ENCODE measurements at regions not wholly inside any gene's neighbourhood (a gene's known extent, or its start where the extent isn't known, plus 50 kb on each side); places are given as distances from the start of the nearest gene placed in this dataset.
"Not testable (repeated sequence)": the region's sequence is repeated elsewhere in the genome, so short reads cannot be mapped to it uniquely, and the experiment has no call there.

DNA sequence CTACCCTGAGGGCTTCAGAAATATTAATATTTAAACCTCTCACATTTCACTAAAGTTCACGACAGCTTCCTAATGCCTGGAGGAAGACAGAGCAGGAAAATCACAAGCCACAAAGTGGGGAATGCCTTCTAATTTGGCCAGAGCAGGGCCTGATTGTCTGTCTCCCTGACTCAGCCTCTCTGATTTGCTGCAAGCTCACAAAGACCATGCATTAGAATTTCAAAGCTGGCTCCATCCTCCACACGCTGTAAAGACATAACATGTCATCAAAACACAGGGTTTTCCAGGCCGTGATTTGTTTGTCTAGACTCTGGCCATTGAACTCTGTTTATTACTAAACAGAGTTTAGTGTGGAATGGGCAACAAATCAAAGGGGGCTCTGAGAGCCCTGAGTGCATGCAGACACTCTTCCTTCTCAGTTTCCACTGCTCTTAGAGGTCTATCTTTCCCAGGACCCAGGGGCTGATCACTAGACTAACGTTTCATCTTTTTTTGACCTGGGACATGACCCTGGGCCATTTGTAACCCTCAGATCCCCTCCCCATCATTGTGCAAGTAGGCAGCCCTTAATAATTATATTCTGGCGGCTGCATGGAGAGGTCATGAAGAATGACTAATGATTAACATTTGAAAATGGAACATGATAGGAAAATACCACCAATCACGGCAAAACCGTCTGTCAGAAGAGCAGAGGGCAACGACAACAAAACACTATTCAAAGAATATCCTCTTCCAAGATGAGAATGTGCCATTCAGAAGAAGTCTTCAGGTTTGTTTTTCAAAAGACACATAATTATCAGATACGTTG lies 140.2 kb downstream of the ENC1 start:
- H3K27me3 Mint-ChIP-seq: no peaks in the 10 kb centered on the region
- no peaks in the 10 kb centered on the region for H3K9me3 Mint-ChIP-seq
- H3K4me3 Mint-ChIP-seq: no peak overlapping the region
- H3K27ac Mint-ChIP-seq: no peak overlapping the region
- no peaks in the 10 kb centered on the region for H3K36me3 Mint-ChIP-seq
- ATAC-seq (replicated peaks) (no peak), DNase-seq (no peak)
- no peaks in the 10 kb centered on the region for H3K4me1 Mint-ChIP-seq

DNA sequence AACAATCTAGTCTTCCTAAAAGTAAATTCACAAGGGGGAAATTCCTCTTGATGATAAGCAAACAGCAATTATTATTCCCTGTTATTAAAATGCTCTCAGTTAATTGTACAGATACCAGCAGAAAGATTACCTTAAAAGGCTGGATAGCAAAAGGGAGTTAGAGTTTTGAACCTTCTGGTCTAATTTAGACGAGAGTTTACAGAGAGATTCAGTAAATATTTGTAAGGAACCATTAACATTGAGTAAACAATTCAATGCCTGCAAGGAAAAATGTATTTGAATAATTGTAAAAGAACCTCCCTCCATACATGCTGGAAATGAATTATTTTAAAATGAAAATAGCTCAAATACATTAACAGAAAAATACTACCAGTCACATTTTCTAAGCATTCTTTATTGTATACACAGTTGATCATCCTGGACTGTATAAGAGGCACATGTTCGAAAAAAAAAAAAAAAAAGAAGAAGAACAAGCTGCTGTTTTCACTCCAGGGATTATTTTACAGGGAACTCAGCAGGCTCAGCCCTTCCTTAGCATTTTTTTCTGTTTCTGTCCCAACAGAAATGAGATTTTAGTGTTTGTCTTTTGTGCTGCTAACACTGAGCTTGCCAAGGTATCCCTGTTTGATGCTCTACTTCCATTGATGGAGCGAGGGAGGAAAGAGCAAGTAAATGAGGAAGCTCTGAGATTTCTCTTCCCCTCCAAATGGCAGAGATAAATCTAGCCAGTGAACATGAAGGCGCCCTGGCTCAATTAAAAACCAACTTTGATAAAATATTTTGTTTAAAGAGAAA lies 141.1 kb downstream of the ENC1 start:
- no peak for ATAC-seq (replicated peaks)
- H3K36me3 Mint-ChIP-seq: no peaks in the 10 kb centered on the region
- peaks cover 0 to 2% of the 10 kb centered on the region in 2 donors for H3K27me3 Mint-ChIP-seq
- H3K4me1 Mint-ChIP-seq: no peaks in the 10 kb centered on the region
- no peaks in the 10 kb centered on the region for H3K9me3 Mint-ChIP-seq
- no peak overlapping the region for H3K27ac Mint-ChIP-seq
- no peak overlapping the region for H3K4me3 Mint-ChIP-seq
- DNase-seq: no peak

DNA sequence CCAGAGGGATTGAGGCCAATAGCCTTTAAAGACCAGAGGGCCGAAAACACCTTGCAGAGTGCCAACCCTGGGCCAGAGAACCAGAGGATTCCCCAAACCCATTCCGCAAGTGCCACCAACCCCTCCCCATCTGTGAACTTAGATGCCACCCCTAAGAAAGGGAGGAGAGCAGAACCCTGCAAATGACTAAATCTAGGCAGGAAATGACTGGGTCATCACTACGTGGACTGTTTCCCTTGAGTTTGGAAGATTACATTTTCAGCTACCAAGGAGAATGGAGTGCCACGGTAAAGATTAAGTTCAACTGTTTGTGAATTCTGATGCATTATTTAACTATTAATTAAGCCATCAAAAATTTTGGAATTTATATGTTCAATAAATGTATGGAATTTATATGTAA lies 142.8 kb downstream of the ENC1 start:
- H3K4me1 Mint-ChIP-seq: no peaks in the 10 kb centered on the region
- H3K36me3 Mint-ChIP-seq: no peaks in the 10 kb centered on the region
- H3K9me3 Mint-ChIP-seq: no peaks in the 10 kb centered on the region
- ATAC-seq (replicated peaks): no peak
- H3K27me3 Mint-ChIP-seq: peaks cover 0 to 20% of the 10 kb centered on the region in 2 donors
- no peak overlapping the region for H3K27ac Mint-ChIP-seq
- H3K4me3 Mint-ChIP-seq: no peak overlapping the region
- DNase-seq: no peak

DNA sequence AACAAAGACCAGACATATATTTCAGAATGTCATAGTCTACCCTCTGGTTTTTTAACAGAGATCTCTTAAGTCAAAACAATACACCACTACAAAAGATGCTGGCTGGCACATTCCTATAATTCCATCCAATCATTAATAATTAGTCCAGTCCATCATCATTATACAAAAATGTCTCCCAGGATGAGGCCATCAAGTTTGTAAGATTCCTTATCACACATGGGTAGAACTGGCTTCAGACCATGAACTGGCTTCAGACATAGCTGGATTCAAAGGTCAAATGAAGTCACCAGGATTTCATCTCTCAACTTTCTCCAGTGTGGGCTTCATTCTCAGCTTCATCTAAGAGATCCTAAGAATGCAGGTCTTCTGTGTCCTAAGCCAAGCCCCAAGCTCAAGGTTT lies 147.1 kb downstream of the ENC1 start:
- Mint-ChIP-seq H3K4me1 (peaks cover 18 to 22% of the 10 kb centered on the region in 2 donors), H3K27me3 (peaks cover 7 to 25% of the 10 kb centered on the region in 2 donors), H3K27ac (no peak overlapping the region), H3K9me3 (no peaks in the 10 kb centered on the region), H3K36me3 (no peaks in the 10 kb centered on the region), H3K4me3 (no peak overlapping the region)
- DNase-seq: no peak
- no peak for ATAC-seq (replicated peaks)

DNA sequence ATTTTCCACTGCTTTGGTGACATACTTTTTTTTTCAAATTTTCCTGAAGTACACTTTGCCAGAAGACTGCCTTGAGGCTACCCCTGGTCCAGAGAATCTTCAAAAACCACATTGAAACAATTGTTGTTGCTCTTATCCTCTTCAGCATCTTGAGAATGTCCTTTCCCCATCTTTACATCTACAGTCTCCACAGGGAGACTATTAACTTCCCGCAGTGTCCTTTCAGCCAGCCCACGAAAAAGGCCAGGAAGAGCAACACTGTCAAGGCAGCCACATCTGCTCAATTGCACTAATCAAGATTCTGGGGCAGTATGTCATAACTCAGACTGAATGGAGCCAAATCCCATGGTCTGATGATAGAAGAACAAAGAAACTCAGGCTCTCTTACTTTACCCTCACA lies 148.3 kb downstream of the ENC1 start:
- DNase-seq (no peak), ATAC-seq (replicated peaks) (no peak)
- H3K36me3 Mint-ChIP-seq: no peaks in the 10 kb centered on the region
- peaks cover 18 to 22% of the 10 kb centered on the region in 2 donors for H3K4me1 Mint-ChIP-seq
- H3K4me3 Mint-ChIP-seq: no peak overlapping the region
- H3K27ac Mint-ChIP-seq: no peak overlapping the region
- H3K27me3 Mint-ChIP-seq: peaks cover 7 to 25% of the 10 kb centered on the region in 2 donors
- no peaks in the 10 kb centered on the region for H3K9me3 Mint-ChIP-seq

DNA sequence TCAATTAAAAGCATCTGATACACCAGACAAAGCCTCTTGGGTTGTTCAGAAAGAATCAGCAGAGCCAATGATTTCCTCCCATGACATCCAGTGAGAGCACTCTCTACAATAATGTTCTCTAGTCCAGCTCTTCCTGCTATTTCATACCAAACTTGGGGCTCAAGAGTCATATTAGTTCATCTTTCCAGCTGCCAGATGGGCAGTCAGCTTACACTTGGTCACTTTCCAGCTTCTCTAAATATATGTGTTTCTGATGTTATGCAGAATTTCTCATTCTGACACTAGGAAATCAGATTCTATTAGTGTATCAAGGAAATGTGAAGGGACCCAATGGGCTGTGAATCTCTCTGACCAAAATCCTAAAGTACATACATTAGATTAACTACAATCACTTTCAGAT lies 148.9 kb downstream of the ENC1 start:
- H3K4me1 Mint-ChIP-seq: peaks cover 18 to 22% of the 10 kb centered on the region in 2 donors
- no peaks in the 10 kb centered on the region for H3K9me3 Mint-ChIP-seq
- no peak overlapping the region for H3K4me3 Mint-ChIP-seq
- ATAC-seq (replicated peaks) (no peak), DNase-seq (no peak)
- H3K36me3 Mint-ChIP-seq: no peaks in the 10 kb centered on the region
- H3K27ac Mint-ChIP-seq: peak overlapping the region; percentile 20
- H3K27me3 Mint-ChIP-seq: peaks cover 7 to 25% of the 10 kb centered on the region in 2 donors

DNA sequence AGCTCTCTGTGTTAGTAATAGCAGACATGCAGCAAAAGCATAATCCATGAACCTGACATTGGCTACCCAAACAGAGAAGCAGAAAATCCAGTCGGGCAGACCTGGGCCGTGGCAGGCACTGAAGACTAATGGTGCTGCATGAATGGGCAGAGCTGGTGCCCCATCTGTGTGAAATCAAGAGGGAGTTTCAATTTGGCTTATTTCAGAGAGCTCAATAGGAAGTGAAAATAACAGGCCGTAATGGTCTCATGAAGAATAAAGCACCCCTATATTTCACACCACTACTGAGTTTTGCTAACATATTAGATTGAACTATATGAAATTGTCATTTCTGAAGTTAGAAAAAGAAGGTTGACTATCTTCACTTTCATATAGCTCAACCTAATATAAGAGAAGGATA lies 149.7 kb downstream of the ENC1 start:
- ATAC-seq (replicated peaks) (peak; percentile 99 to 100), DNase-seq (peak; percentile 58)
- H3K27ac Mint-ChIP-seq: no peak overlapping the region
- H3K4me1 Mint-ChIP-seq: peaks cover 18 to 22% of the 10 kb centered on the region in 2 donors
- H3K9me3 Mint-ChIP-seq: no peaks in the 10 kb centered on the region
- peaks cover 7 to 25% of the 10 kb centered on the region in 2 donors for H3K27me3 Mint-ChIP-seq
- no peak overlapping the region for H3K4me3 Mint-ChIP-seq
- H3K36me3 Mint-ChIP-seq: no peaks in the 10 kb centered on the region

DNA sequence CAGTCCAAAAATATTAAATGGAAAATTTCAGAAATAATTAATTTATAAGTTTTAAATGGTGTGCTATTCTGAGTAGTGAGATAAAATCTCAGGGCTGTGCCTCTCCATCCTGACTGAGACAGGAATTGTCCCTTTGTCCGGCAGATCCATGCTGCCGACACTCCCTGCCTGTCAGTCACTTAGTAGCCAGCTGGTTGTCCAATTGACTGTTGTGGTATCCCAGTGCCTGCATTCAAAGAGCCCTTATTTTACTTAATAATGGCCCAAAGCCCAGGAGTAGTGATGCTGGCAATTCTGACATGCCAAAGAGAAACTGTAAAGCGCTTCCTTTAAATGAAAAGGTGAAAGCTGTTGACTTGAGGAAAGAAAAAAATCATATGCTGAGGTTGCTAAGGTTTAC lies 157.5 kb downstream of the ENC1 start:
- no peak overlapping the region for H3K4me3 Mint-ChIP-seq
- no peaks in the 10 kb centered on the region for H3K9me3 Mint-ChIP-seq
- no peaks in the 10 kb centered on the region for H3K36me3 Mint-ChIP-seq
- peaks cover 0 to 5% of the 10 kb centered on the region in 2 donors for H3K4me1 Mint-ChIP-seq
- peaks cover 0 to 4% of the 10 kb centered on the region in 2 donors for H3K27me3 Mint-ChIP-seq
- DNase-seq: no peak
- no peak for ATAC-seq (replicated peaks)
- H3K27ac Mint-ChIP-seq: no peak overlapping the region

DNA sequence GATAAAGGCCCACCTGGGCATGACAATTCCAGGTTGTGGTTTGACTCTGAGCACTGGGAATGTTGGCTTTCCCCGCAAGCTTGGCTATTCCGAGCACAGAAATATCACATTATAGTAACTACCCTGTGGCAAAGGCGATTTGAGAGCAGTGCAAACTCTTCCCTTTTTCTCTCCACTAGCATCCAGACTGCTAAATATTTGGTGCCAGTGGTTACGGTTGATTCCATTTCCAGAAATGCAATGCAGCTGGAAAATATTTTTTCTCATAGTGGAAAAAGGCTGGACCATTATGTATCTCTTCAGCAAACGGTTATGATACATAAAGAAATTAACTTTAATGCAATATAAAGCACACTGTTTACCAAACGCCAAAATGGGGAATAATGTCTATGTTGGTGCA lies 158.0 kb downstream of the ENC1 start:
- ATAC-seq (replicated peaks) (no peak), DNase-seq (no peak)
- Mint-ChIP-seq H3K36me3 (no peaks in the 10 kb centered on the region), H3K27me3 (peaks cover 0 to 4% of the 10 kb centered on the region in 2 donors), H3K27ac (no peak overlapping the region), H3K4me3 (no peak overlapping the region), H3K4me1 (peaks cover 0 to 5% of the 10 kb centered on the region in 2 donors), H3K9me3 (no peaks in the 10 kb centered on the region)

DNA sequence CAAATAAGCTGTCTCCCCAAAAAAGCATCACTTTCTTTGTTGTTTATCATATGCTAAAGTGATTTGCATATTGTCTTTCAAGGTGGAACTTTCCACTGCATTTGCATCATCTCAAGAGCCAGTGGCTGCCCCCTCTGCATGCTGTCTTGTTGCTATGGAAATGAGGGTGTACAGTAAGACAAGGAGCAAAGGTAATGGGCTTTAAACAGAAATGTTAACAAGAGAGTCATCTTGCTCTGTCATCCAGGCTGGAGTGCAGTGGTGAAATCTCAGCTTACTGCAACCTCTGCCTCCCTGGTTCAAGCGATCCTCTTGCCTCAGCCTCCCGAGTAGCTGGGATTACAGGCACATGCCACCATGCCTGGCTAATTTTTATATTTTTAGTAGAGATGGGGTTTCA lies 159.2 kb downstream of the ENC1 start:
- H3K36me3 Mint-ChIP-seq, H3K9me3 Mint-ChIP-seq, H3K4me1 Mint-ChIP-seq, H3K4me3 Mint-ChIP-seq, H3K27ac Mint-ChIP-seq, H3K27me3 Mint-ChIP-seq: not testable (repeated sequence)
- peak; percentile 15 for DNase-seq
- ATAC-seq (replicated peaks): peak; percentile 70 to 96

DNA sequence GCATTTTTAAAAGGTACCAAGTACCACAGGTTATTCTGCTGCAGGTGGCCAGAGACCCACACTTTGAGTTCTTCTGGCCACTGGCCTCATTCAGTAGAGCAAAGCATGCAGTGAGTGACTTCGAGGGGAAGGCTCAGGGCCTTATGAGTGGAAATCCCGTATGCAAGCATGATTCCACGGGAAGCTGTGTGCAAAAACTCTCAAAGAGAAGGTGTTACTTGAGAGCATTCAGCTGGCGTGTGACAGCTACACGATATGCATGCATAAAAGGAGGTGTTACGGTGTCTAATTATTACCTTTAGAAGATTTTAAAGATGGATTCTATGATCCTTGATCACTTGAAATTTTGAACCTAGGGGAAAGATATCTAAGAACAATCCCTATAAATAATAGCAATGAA lies 160.3 kb downstream of the ENC1 start:
- no peak for ATAC-seq (replicated peaks)
- H3K27me3 Mint-ChIP-seq: peaks cover 7 to 8% of the 10 kb centered on the region in 2 donors
- no peak overlapping the region for H3K4me3 Mint-ChIP-seq
- H3K27ac Mint-ChIP-seq: no peak overlapping the region
- peaks cover 3 to 5% of the 10 kb centered on the region in 2 donors for H3K4me1 Mint-ChIP-seq
- no peaks in the 10 kb centered on the region for H3K36me3 Mint-ChIP-seq
- no peak for DNase-seq
- no peaks in the 10 kb centered on the region for H3K9me3 Mint-ChIP-seq

DNA sequence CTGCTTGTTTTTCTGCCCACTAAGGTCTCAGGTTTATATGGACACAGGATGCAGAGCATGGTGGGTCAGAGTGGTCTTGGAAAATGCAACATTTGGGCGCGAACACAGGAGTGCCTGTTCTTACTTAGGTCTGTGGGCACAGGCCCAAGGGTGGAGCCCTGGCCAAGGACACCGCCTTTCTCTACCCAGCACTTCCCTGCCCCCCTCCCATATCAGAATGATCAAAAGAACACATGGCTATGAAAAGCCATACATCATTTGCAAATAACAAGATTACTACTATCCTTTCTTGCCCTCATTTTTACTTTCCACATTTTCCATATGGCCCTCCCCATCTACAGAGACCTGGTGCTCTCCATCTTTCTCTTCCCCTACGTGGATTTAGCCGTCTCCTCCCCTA lies 162.2 kb downstream of the ENC1 start:
- Mint-ChIP-seq H3K27me3 (peaks cover 7 to 8% of the 10 kb centered on the region in 2 donors), H3K9me3 (no peaks in the 10 kb centered on the region), H3K4me3 (no peak overlapping the region), H3K27ac (no peak overlapping the region), H3K4me1 (peaks cover 3 to 5% of the 10 kb centered on the region in 2 donors), H3K36me3 (no peaks in the 10 kb centered on the region)
- ATAC-seq (replicated peaks): no peak
- no peak for DNase-seq

DNA sequence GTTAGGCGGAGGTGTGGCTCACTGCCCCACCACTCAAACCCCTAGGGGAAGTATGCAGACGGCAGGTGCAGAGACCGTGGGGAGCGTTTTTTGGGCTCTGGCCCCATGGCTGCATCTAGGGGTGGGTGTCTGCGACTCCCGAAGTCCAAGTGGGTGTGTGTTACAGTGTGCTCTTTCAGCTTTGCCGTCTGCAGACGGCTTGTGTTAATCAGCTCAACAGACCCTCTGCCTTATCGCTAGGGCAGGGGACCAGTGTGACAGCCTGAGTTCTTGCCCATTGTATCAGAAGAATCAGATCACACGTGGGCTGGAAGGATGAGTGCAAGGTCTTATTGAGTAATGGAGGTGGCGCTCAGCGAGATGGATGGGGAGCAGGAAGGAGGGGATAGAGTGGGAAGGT lies 162.8 kb downstream of the ENC1 start:
- H3K27ac Mint-ChIP-seq: no peak overlapping the region
- no peak overlapping the region for H3K4me3 Mint-ChIP-seq
- ATAC-seq (replicated peaks) (no peak), DNase-seq (no peak)
- H3K4me1 Mint-ChIP-seq: peaks cover 3 to 5% of the 10 kb centered on the region in 2 donors
- H3K36me3 Mint-ChIP-seq: no peaks in the 10 kb centered on the region
- peaks cover 7 to 8% of the 10 kb centered on the region in 2 donors for H3K27me3 Mint-ChIP-seq
- H3K9me3 Mint-ChIP-seq: no peaks in the 10 kb centered on the region

DNA sequence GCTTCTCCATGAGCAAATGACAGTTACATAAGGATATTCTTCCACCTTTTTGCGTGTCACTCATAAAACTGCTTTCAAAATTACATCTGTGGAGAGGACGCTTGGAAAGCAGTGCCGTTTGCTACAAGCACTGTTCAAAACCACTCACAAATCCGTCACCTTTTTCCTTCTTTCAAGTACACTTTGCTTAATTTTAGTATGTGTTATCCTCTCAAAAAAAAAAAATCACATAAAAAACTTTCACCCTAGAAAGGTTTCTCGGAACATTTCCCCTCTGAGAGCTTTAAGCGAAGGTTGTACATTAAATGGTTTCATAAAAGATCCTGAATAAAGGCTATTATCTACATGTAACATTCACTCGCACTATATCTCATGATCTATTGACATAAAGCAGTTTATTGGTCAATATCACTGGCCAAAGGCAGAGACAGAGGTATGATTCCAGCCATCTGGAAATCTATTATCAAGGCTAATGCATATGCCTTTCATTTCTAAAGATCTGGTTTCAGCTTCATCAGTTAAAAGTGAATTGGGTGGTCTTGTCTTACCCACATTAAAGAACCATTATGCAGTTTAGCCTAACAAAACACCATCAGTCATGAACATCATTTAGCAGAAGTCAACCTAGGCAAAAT lies 163.6 kb downstream of the ENC1 start:
- Mint-ChIP-seq H3K27ac (no peak overlapping the region), H3K9me3 (no peaks in the 10 kb centered on the region), H3K36me3 (no peaks in the 10 kb centered on the region), H3K4me1 (peaks cover 3 to 5% of the 10 kb centered on the region in 2 donors), H3K27me3 (peaks cover 7 to 8% of the 10 kb centered on the region in 2 donors), H3K4me3 (no peak overlapping the region)
- no peak for DNase-seq
- no peak for ATAC-seq (replicated peaks)
